Activated T-helper 2 cell treated with anti-CD3 and anti-CD28 coated beads, Interferon-gamma antibody, Interleukin-2, Interleukin-4, amounts not matched to agents 10 μg/mL and 5 μg/mL and 100 μg/mL, durations not matched to agents 14 hours and 24 hours and 36 hours (primary cell): ENCODE measurements at regions not wholly inside any gene's neighbourhood (a gene's known extent, or its start where the extent isn't known, plus 50 kb on each side); places are given as distances from the start of the nearest gene placed in this dataset.

Experiments used
- DNase-seq: peaks from one replicate; pipeline ENCODE4 v3.0.0; 2021; ENCODE audit warnings: low spot score
- H3K27ac Mint-ChIP-seq: one replicate; pipeline ENCODE4 v1.8.0; 2021; ENCODE audit warnings: mixed read lengths
- H3K27me3 Mint-ChIP-seq: one replicate; pipeline ENCODE4 v1.8.0; 2021; ENCODE audit warnings: low read depth, mixed read lengths
- H3K36me3 Mint-ChIP-seq: one replicate; pipeline ENCODE4 v1.8.0; 2021; ENCODE audit warnings: low read depth, mixed read lengths
- H3K4me1 Mint-ChIP-seq: one replicate; pipeline ENCODE4 v1.8.0; 2021; ENCODE audit warnings: low read depth, mixed read lengths
- H3K4me3 Mint-ChIP-seq: one replicate; pipeline ENCODE4 v1.8.0; 2021; ENCODE audit warnings: low read depth, mild to moderate bottlenecking, moderate library complexity, mixed read lengths
- H3K9me3 Mint-ChIP-seq: one replicate; pipeline ENCODE4 v1.8.0; 2021; ENCODE audit warnings: mixed read lengths
- intact Hi-C: fragments of 100-400 bp; cut with micrococcal nuclease; formaldehyde crosslinking; loops from one replicate; pipeline ENCODE4 v1.15.1; 2023

GRCh38 chr4:121510341-121510874 lies 129.6 kb upstream of the QRFPR start:
- intact Hi-C loops, result no loop called here

GRCh38 chr4:121485190-121485804 lies 104.5 kb upstream of the QRFPR start:
- no peaks in the 10 kb centered on the region for H3K4me1 Mint-ChIP-seq
- peaks cover 35% of the 10 kb centered on the region for H3K27me3 Mint-ChIP-seq
- H3K27ac Mint-ChIP-seq, result no peak overlapping the region
- no peaks in the 10 kb centered on the region for H3K36me3 Mint-ChIP-seq
- intact Hi-C loops, result no loop called here
- no peaks in the 10 kb centered on the region for H3K9me3 Mint-ChIP-seq
- no peak for DNase-seq
- no peak overlapping the region for H3K4me3 Mint-ChIP-seq

More at GRCh38 chr4:121510341-121510874, 129.6 kb upstream of the QRFPR start:
- DNase-seq, result no peak
- peaks cover 15% of the 10 kb centered on the region for H3K27me3 Mint-ChIP-seq
- no peak overlapping the region for H3K27ac Mint-ChIP-seq
- no peaks in the 10 kb centered on the region for H3K9me3 Mint-ChIP-seq
- no peaks in the 10 kb centered on the region for H3K36me3 Mint-ChIP-seq
- no peak overlapping the region for H3K4me3 Mint-ChIP-seq
- H3K4me1 Mint-ChIP-seq, result peaks cover 17% of the 10 kb centered on the region

- Mint-ChIP-seq H3K4me3 (no peak overlapping the region), H3K27me3 (peaks cover 30% of the 10 kb centered on the region), H3K9me3 (no peaks in the 10 kb centered on the region), H3K4me1 (no peaks in the 10 kb centered on the region), H3K36me3 (no peaks in the 10 kb centered on the region), H3K27ac (no peak overlapping the region)
- intact Hi-C loops, result loop anchor here (1.0 to 5.0 kb wide), 2 partner anchors 172 to 243 kb away; no protein-coding TSS in a partner anchor
- no peak for DNase-seq
Observed at GRCh38 chr4:121484633-121485032, 103.8 kb upstream of the QRFPR start.

GRCh38 chr4:121479808-121480207 lies 99.0 kb upstream of the QRFPR start:
- Mint-ChIP-seq H3K4me3 (no peak overlapping the region), H3K36me3 (no peaks in the 10 kb centered on the region), H3K9me3 (no peaks in the 10 kb centered on the region), H3K4me1 (no peaks in the 10 kb centered on the region), H3K27me3 (peaks cover 32% of the 10 kb centered on the region), H3K27ac (no peak overlapping the region)
- no peak for DNase-seq
- intact Hi-C loops, result loop anchor here (5.0 kb wide), 1 partner anchor 247 kb away; no protein-coding TSS in a partner anchor

- no peak overlapping the region for H3K4me3 Mint-ChIP-seq
- no peak for DNase-seq
Observed at GRCh38 chr4:121477480-121477879, 96.7 kb upstream of the QRFPR start.

GRCh38 chr4:121477079-121477478 lies 96.3 kb upstream of the QRFPR start:
- peaks cover 10% of the 10 kb centered on the region for H3K27me3 Mint-ChIP-seq
- no peak overlapping the region for H3K27ac Mint-ChIP-seq
- intact Hi-C loops, result no loop called here
- peaks cover 5% of the 10 kb centered on the region for H3K4me1 Mint-ChIP-seq
- no peaks in the 10 kb centered on the region for H3K36me3 Mint-ChIP-seq
- H3K9me3 Mint-ChIP-seq, result no peaks in the 10 kb centered on the region
- H3K4me3 Mint-ChIP-seq, result no peak overlapping the region
- no peak for DNase-seq

More at GRCh38 chr4:121477480-121477879, 96.7 kb upstream of the QRFPR start:
- peaks cover 3% of the 10 kb centered on the region for H3K4me1 Mint-ChIP-seq
- H3K9me3 Mint-ChIP-seq, result no peaks in the 10 kb centered on the region
- intact Hi-C loops, result no loop called here
- H3K27ac Mint-ChIP-seq, result no peak overlapping the region
- no peaks in the 10 kb centered on the region for H3K36me3 Mint-ChIP-seq
- peaks cover 14% of the 10 kb centered on the region for H3K27me3 Mint-ChIP-seq

- DNase-seq, result no peak
- Mint-ChIP-seq H3K27me3 (peaks cover 8% of the 10 kb centered on the region), H3K27ac (no peak overlapping the region), H3K4me3 (no peak overlapping the region), H3K9me3 (no peaks in the 10 kb centered on the region), H3K4me1 (peaks cover 5% of the 10 kb centered on the region), H3K36me3 (no peaks in the 10 kb centered on the region)
- intact Hi-C loops, result no loop called here
Observed at GRCh38 chr4:121472937-121473721, 92.3 kb upstream of the QRFPR start.

- H3K27me3 Mint-ChIP-seq, result peaks cover 24% of the 10 kb centered on the region
- peaks cover 4% of the 10 kb centered on the region for H3K9me3 Mint-ChIP-seq
- no peak overlapping the region for H3K27ac Mint-ChIP-seq
- H3K36me3 Mint-ChIP-seq, result no peaks in the 10 kb centered on the region
- DNase-seq, result no peak
- intact Hi-C loops, result loop anchor here (5.0 kb wide), 2 partner anchors 192 to 272 kb away; no protein-coding TSS in a partner anchor
- peaks cover 4% of the 10 kb centered on the region for H3K4me1 Mint-ChIP-seq
- H3K4me3 Mint-ChIP-seq, result no peak overlapping the region
Observed at GRCh38 chr4:121464854-121465253, 84.0 kb upstream of the QRFPR start.

GRCh38 chr4:121462660-121463261 lies 81.9 kb upstream of the QRFPR start:
- Mint-ChIP-seq H3K36me3 (no peaks in the 10 kb centered on the region), H3K27me3 (peaks cover 24% of the 10 kb centered on the region), H3K4me3 (no peak overlapping the region), H3K4me1 (peaks cover 4% of the 10 kb centered on the region), H3K9me3 (peaks cover 4% of the 10 kb centered on the region), H3K27ac (no peak overlapping the region)
- DNase-seq, result no peak
- intact Hi-C loops, result loop anchor here (5.0 kb wide), 2 partner anchors 195 to 275 kb away; no protein-coding TSS in a partner anchor

GRCh38 chr4:121459026-121459425 lies 78.2 kb upstream of the QRFPR start:
- Mint-ChIP-seq H3K9me3 (no peaks in the 10 kb centered on the region), H3K4me3 (no peak overlapping the region), H3K27ac (no peak overlapping the region), H3K27me3 (peaks cover 22% of the 10 kb centered on the region), H3K36me3 (no peaks in the 10 kb centered on the region), H3K4me1 (peaks cover 4% of the 10 kb centered on the region)
- intact Hi-C loops, result no loop called here
- DNase-seq, result no peak

GRCh38 chr4:121457278-121457875 lies 76.6 kb upstream of the QRFPR start:
- H3K4me3 Mint-ChIP-seq, result no peak overlapping the region
- no peaks in the 10 kb centered on the region for H3K9me3 Mint-ChIP-seq
- DNase-seq, result no peak
- H3K36me3 Mint-ChIP-seq, result no peaks in the 10 kb centered on the region
- no peaks in the 10 kb centered on the region for H3K4me1 Mint-ChIP-seq
- no peak overlapping the region for H3K27ac Mint-ChIP-seq
- H3K27me3 Mint-ChIP-seq, result peaks cover 24% of the 10 kb centered on the region
- intact Hi-C loops, result no loop called here

GRCh38 chr4:121455285-121455684 lies 74.5 kb upstream of the QRFPR start:
- Mint-ChIP-seq H3K9me3 (no peaks in the 10 kb centered on the region), H3K27ac (no peak overlapping the region), H3K4me1 (no peaks in the 10 kb centered on the region), H3K27me3 (peaks cover 22% of the 10 kb centered on the region), H3K4me3 (no peak overlapping the region), H3K36me3 (no peaks in the 10 kb centered on the region)
- DNase-seq, result no peak
- intact Hi-C loops, result no loop called here
